GM12892 (cell line): ENCODE measurements at regions not wholly inside any gene's neighbourhood (a gene's known extent, or its start where the extent isn't known, plus 50 kb on each side); places are given as distances from the start of the nearest gene placed in this dataset.

ENCODE experiments used
- POLR2A ChIP-seq: IDR thresholded peaks from 2 replicates; pipeline ENCODE4 v1.6.1; 2011; ENCODE audit warnings: low read depth, low read length, control low read depth
- POLR2AphosphoS5 ChIP-seq: IDR thresholded peaks from 2 replicates; pipeline ENCODE4 v1.6.1; 2011; ENCODE audit warnings: low read depth, low read length, control low read depth

DNA sequence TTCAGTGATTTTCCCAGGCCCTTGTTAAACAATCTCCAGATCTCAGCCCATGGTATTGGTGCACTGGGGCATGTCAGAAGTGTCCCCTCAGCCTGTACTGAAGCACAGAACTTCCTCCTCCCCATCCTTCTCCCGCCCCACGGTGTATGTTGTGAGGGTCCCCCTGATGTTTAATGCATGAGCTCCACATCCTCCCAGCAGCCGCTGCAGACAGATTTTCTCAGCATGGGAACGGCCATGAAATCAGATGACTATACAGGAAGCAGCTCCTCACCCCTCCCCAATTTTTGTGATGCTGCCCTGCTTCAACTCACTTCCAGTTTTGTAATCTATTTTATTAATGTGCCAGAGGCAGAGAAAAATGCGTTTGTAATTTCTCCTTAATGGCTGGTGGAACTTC lies 406.0 kb downstream of the MIAT start:
- no peak for TF ChIP-seq POLR2A
- no peak for TF ChIP-seq POLR2AphosphoS5
